Cardiac muscle cell (in vitro differentiated cells and primary cell): ENCODE measurements at regions not wholly inside any gene's neighbourhood (a gene's known extent, or its start where the extent isn't known, plus 50 kb on each side); places are given as distances from the start of the nearest gene placed in this dataset.
A peak's percentile ranks its signal among the peaks of the same experiment; 100 is the strongest.

Experiments used
- DNase-seq, 2 donors: peaks; one replicate each; pipeline versions ENCODE4 v3.0.0 to v3.0.0-alpha.2; 2010 to 2017; ENCODE audit warnings: low read depth in 1 of 2, low spot score in 1 of 2
- H3K27ac ChIP-seq: fragments of 200-600 bp; sonication (generic); 2 replicates; pipeline ENCODE4 v1.5.1; 2016
- H3K27me3 ChIP-seq: fragments of 200-600 bp; sonication (generic); 2 replicates; pipeline ENCODE4 v1.6.0; 2016; ENCODE audit warnings: control low read depth
- H3K36me3 ChIP-seq: fragments of 200-600 bp; sonication (generic); 2 replicates; pipeline ENCODE4 v1.5.1; 2016; ENCODE audit warnings: control low read depth
- H3K4me1 ChIP-seq: fragments of 200-600 bp; sonication (generic); 2 replicates; pipeline ENCODE4 v1.8.1; 2017; ENCODE audit warnings: low read depth, mild to moderate bottlenecking, mixed run types
- H3K4me3 ChIP-seq: fragments of 200-600 bp; sonication (generic); 2 replicates; pipeline ENCODE4 v1.5.1; 2016; ENCODE audit warnings: mild to moderate bottlenecking
- H3K9me3 ChIP-seq: fragments of 200-600 bp; sonication (generic); 2 replicates; pipeline ENCODE4 v1.5.1; 2017; ENCODE audit warnings: low read depth, mild to moderate bottlenecking, control low read depth
- TF ChIP-seq, protein P1 (sequence below): IDR thresholded peaks from 2 replicates; pipeline ENCODE4 v1.5.1; 2012; ENCODE audit warnings: low read depth, mild to moderate bottlenecking, low read length

DNA sequence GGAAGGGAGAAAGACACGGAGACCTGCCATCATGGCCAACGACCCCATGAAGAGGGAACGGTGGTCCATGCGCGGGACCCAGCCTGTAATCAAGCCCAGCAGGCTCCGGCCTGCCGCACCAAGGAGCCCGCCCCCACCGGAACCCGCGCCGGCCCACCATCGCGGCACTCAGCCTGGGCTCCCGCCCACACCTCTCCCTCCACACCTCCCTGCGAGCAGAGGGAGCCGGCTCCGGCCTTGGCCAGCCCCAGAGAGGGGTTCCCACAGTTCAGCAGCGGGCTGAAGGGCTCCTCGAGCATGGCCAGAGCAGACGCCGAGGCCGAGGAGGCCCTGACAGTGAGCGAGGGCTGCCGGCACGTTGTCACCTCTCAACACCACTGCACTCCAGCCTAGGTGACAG, 1302.8 kb upstream of the CNTN5 start:
- H3K36me3 ChIP-seq = no peaks in the 10 kb centered on the region
- TF ChIP-seq, protein P1, sequence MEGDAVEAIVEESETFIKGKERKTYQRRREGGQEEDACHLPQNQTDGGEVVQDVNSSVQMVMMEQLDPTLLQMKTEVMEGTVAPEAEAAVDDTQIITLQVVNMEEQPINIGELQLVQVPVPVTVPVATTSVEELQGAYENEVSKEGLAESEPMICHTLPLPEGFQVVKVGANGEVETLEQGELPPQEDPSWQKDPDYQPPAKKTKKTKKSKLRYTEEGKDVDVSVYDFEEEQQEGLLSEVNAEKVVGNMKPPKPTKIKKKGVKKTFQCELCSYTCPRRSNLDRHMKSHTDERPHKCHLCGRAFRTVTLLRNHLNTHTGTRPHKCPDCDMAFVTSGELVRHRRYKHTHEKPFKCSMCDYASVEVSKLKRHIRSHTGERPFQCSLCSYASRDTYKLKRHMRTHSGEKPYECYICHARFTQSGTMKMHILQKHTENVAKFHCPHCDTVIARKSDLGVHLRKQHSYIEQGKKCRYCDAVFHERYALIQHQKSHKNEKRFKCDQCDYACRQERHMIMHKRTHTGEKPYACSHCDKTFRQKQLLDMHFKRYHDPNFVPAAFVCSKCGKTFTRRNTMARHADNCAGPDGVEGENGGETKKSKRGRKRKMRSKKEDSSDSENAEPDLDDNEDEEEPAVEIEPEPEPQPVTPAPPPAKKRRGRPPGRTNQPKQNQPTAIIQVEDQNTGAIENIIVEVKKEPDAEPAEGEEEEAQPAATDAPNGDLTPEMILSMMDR = no peak
- no peak overlapping the region for H3K4me3 ChIP-seq
- H3K4me1 ChIP-seq = no peaks in the 10 kb centered on the region
- H3K27ac ChIP-seq = no peak overlapping the region
- no peak for DNase-seq
- no peaks in the 10 kb centered on the region for H3K27me3 ChIP-seq
- H3K9me3 ChIP-seq = no peaks in the 10 kb centered on the region

DNA sequence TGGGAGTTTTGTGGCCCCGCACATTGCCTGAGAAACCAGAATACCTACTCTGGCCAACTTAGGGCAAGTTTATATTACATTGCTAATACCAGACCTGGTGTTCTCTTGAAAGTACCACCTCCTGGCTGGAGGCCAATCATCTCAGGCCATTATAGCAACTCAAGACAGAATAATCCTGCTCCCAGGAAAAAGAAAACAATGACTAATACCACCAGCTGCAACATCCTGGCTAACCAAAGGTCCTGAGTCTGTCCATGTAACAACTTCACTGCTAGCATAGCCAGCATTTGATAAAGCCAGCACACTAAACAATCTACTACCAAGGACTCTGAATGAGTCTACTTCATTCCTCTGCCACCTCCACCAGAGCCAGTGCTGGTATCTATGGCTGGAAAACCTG, 1298.7 kb upstream of the CNTN5 start:
- DNase-seq = peak in 1 of 2 donors; percentile 93
- H3K4me1 ChIP-seq = no peaks in the 10 kb centered on the region
- no peaks in the 10 kb centered on the region for H3K9me3 ChIP-seq
- H3K27me3 ChIP-seq = no peaks in the 10 kb centered on the region
- H3K27ac ChIP-seq = no peak overlapping the region
- no peak overlapping the region for H3K4me3 ChIP-seq
- TF ChIP-seq, protein P1 = no peak
- H3K36me3 ChIP-seq = no peaks in the 10 kb centered on the region

DNA sequence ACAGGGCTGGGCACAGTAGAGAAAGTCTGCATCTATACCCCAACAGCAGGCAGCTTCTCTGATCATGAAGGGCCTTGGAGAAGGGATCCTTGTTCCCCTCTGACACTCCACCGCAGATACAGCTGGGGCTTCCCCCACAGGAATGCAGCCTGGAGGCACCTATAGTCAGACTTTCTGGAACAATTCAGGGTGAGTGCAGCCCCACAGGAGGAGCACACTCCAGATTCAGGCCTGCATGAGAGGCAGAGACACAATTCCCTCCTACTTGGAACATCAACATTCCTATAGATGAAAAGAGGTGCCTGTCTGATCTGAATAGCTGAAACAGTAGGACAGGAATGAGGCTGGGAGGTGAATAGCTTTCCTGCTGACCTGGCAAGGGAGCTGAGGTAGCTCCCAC, 1298.0 kb upstream of the CNTN5 start:
- H3K27ac ChIP-seq = no peak overlapping the region
- H3K4me1 ChIP-seq = no peaks in the 10 kb centered on the region
- TF ChIP-seq, protein P1 = no peak
- no peak for DNase-seq
- no peak overlapping the region for H3K4me3 ChIP-seq
- H3K36me3 ChIP-seq = no peaks in the 10 kb centered on the region
- H3K9me3 ChIP-seq = no peaks in the 10 kb centered on the region
- H3K27me3 ChIP-seq = no peaks in the 10 kb centered on the region

DNA sequence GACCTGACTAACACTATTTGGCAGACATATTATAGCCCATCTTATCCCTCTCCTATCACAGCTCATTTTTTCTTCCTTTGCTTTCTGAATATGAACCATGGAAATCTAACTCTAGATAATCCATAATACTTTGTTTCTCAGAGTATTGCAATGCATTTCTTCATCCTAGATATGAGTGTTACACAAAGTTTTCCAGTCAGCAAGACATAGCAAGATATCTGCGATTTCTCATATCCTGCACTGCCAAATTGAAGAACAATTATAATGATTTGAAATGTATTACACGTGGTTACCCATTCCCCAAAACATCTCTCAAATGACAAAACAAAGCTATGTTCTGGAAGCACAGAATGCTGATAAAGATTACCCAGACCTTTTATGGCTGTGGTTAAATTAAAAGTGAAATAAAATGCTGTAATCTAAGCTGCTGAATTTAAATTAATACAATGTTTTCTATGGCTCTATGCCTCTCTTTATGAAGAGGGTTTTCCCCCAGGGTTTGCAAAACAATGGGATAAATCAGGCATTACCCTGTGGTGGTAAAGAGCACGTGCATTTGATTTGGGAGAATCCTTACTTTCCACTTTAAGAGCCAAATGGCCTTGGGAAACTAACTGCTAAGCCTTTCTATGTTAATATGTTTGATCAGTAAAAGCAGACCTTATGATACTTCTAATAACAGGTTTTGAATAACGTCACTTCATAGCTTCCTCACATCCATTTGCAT, 1291.0 kb upstream of the CNTN5 start:
- Histone ChIP-seq H3K36me3 (no peaks in the 10 kb centered on the region), H3K27ac (no peak overlapping the region), H3K4me3 (no peak overlapping the region), H3K27me3 (no peaks in the 10 kb centered on the region), H3K9me3 (no peaks in the 10 kb centered on the region), H3K4me1 (no peaks in the 10 kb centered on the region)
- TF ChIP-seq, protein P1 = no peak
- peak in 1 of 2 donors; percentile 89 for DNase-seq

DNA sequence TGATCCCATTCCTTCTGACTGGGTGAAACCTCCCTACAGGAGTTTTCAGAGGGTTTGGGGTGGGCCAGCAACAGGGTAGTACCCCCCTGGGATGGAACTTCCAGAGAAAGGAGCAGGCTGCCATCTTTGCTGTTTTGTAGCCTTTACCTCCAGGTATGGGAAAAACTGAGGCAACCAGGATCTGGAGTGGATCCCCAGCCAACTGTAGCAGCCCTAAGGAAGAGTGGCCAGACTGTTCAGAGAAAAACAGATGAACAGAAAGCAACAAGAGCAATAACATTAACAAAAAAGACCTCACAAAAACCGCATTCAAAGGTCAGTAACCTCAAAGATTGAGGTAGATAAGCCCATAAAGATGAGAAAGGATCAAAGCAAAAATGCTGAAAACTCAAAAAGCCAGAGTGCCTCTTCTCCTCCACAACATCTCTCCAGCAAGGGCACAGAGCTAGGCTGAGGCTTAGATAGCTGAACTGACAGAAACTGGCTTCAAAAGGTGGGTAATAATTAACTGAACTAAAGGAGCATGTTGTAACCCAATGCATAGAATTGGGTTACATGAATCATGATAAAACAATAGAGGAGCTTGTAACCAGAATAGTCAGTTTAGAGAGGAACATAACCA, 1288.6 kb upstream of the CNTN5 start:
- Histone ChIP-seq H3K4me1 (no peaks in the 10 kb centered on the region), H3K9me3 (no peaks in the 10 kb centered on the region), H3K27ac (no peak overlapping the region), H3K4me3 (no peak overlapping the region), H3K27me3 (no peaks in the 10 kb centered on the region), H3K36me3 (no peaks in the 10 kb centered on the region)
- TF ChIP-seq, protein P1 = no peak
- DNase-seq = no peak
